IMR-90 (cell line): ENCODE measurements at regions not wholly inside any gene's neighbourhood (a gene's known extent, or its start where the extent isn't known, plus 50 kb on each side); places are given as distances from the start of the nearest gene placed in this dataset.

Source experiments
- ATAC-seq: fragments of 200-7000 bp; cut with Tn5 transposase; 2 replicates; pipeline ENCODE4 v1.9.1; 2020; ENCODE audit warnings: low read depth, mild to moderate bottlenecking, moderate library complexity
- BruUV-seq: library from RNA; stranded (reverse); fragments of 400-500 nt; replicated peaks from 2 replicates; lab custom pipeline; 2021; lab: Mats Ljungman, UMichigan
- CTCF ChIA-PET: fragments of 300-600 bp; formaldehyde crosslinking; extraction: SDS; loops from one replicate; lab custom pipeline; 2021; ENCODE audit warnings: antibody characterized with exemption; lab: Yijun Ruan, JAX
- POLR2A ChIA-PET: fragments of 300-600 bp; sonication (Branson Sonifier 250); formaldehyde crosslinking; loops from one replicate; lab custom pipeline; 2022; ENCODE audit warnings: antibody characterized with exemption; ENCODE audit not compliant: unreplicated experiment; lab: Charles Lee
- DNase-seq: peaks from one replicate; pipeline ENCODE4 v3.0.0; 2013
- H2AFZ ChIP-seq: replicated peaks from 2 replicates; pipeline ENCODE3; 2013; ENCODE audit warnings: low read length, mild to moderate bottlenecking; ENCODE audit not compliant: poor library complexity
- H2AK5ac ChIP-seq: 2 replicates; pipeline ENCODE4 v1.6.1; 2013; ENCODE audit warnings: low read depth, low read length, inconsistent platforms
- H2AK9ac ChIP-seq: replicated peaks from 2 replicates; pipeline ENCODE3; 2013; ENCODE audit warnings: mild to moderate bottlenecking, low read depth, low read length, moderate library complexity; ENCODE audit not compliant: poor library complexity
- H2BK120ac ChIP-seq: 2 replicates; pipeline ENCODE4 v1.6.1; 2013; ENCODE audit warnings: low read depth, low read length, inconsistent platforms
- H2BK15ac ChIP-seq: 3 replicates; pipeline ENCODE4 v1.6.1; 2013; ENCODE audit warnings: low read depth, low read length, inconsistent platforms
- H2BK20ac ChIP-seq: 2 replicates; pipeline ENCODE4 v1.6.1; 2013; ENCODE audit warnings: low read depth, mild to moderate bottlenecking, inconsistent platforms, low read length, moderate library complexity
- H2BK5ac ChIP-seq: 2 replicates; pipeline ENCODE4 v1.6.1; 2013; ENCODE audit warnings: mild to moderate bottlenecking, low read depth, low read length, inconsistent platforms; ENCODE audit not compliant: poor library complexity, severe bottlenecking
- H3K14ac ChIP-seq: replicated peaks from 2 replicates; pipeline ENCODE4 v1.6.1; 2013; ENCODE audit warnings: low read depth, low read length, inconsistent platforms
- H3K18ac ChIP-seq: 2 replicates; pipeline ENCODE4 v1.6.1; 2013; ENCODE audit warnings: low read depth, low read length, control low read depth
- H3K23ac ChIP-seq: 2 replicates; pipeline ENCODE4 v1.6.1; 2013; ENCODE audit warnings: low read depth, low read length, inconsistent platforms
- H3K27ac ChIP-seq: 2 replicates; pipeline ENCODE4 v1.5.1; 2013; ENCODE audit warnings: mild to moderate bottlenecking, control low read depth, low read length; ENCODE audit not compliant: insufficient read depth
- H3K27me3 ChIP-seq: 2 replicates; pipeline ENCODE4 v1.6.1; 2013; ENCODE audit warnings: low read length; ENCODE audit not compliant: control insufficient read depth, insufficient read depth
- H3K36me3 ChIP-seq: 2 replicates; pipeline ENCODE4 v1.6.1; 2013; ENCODE audit warnings: low read length, mixed read lengths; ENCODE audit not compliant: control insufficient read depth, insufficient read depth
- H3K4ac ChIP-seq: 2 replicates; pipeline ENCODE4 v1.6.1; 2013; ENCODE audit warnings: low read depth, low read length, inconsistent platforms
- H3K4me1 ChIP-seq: 2 replicates; pipeline ENCODE4 v1.6.1; 2013; ENCODE audit warnings: low read length, mixed read lengths; ENCODE audit not compliant: control insufficient read depth, insufficient read depth
- H3K4me2 ChIP-seq: 2 replicates; pipeline ENCODE4 v1.6.1; 2013; ENCODE audit warnings: low read depth, mild to moderate bottlenecking, control low read depth, low read length, moderate library complexity
- H3K4me3 ChIP-seq: 2 replicates; pipeline ENCODE4 v1.5.1; 2013; ENCODE audit warnings: low read depth, mild to moderate bottlenecking, control low read depth, low read length, moderate library complexity; ENCODE audit not compliant: insufficient read depth
- H3K56ac ChIP-seq: 2 replicates; pipeline ENCODE4 v1.6.1; 2013; ENCODE audit warnings: low read length, inconsistent platforms; ENCODE audit not compliant: insufficient read depth; ENCODE audit errors: extremely low read depth
- H3K79me1 ChIP-seq, 2 experiments: 2 replicates each; pipeline ENCODE4 v1.6.1; 2013; ENCODE audit warnings: low read length in 2 of 2, inconsistent platforms in 1 of 2, low read depth in 1 of 2
- H3K9ac ChIP-seq: 2 replicates; pipeline ENCODE4 v1.6.1; 2013; ENCODE audit warnings: low read depth, low read length, control low read depth
- H3K9me1 ChIP-seq: 2 replicates; pipeline ENCODE4 v1.6.1; 2013; ENCODE audit warnings: low read length, inconsistent platforms; ENCODE audit not compliant: insufficient read depth
- H3K9me3 ChIP-seq: 2 replicates; pipeline ENCODE4 v1.6.1; 2013; ENCODE audit warnings: low read length; ENCODE audit not compliant: control insufficient read depth, insufficient read depth
- H4K20me1 ChIP-seq: 2 replicates; pipeline ENCODE4 v1.6.1; 2013; ENCODE audit warnings: low read length, inconsistent platforms; ENCODE audit not compliant: insufficient read depth
- H4K5ac ChIP-seq: 2 replicates; pipeline ENCODE4 v1.6.1; 2013; ENCODE audit warnings: mild to moderate bottlenecking, low read depth, low read length, control low read depth
- H4K8ac ChIP-seq, 2 experiments: 2 replicates each; pipeline ENCODE4 v1.6.1; 2013; ENCODE audit warnings: low read depth in 2 of 2, low read length in 2 of 2, control low read depth in 1 of 2, inconsistent platforms in 1 of 2
- H4K91ac ChIP-seq: 2 replicates; pipeline ENCODE4 v1.6.1; 2013; ENCODE audit warnings: low read depth, low read length, inconsistent platforms; ENCODE audit not compliant: insufficient read depth
- ELK1 ChIP-seq: fragments of 150-350 bp; IDR thresholded peaks from 2 replicates; pipeline ENCODE4 v1.6.1; 2016; ENCODE audit warnings: low read depth, mild to moderate bottlenecking, low read length, moderate library complexity, borderline replicate concordance
- MAZ ChIP-seq: IDR thresholded peaks from 2 replicates; pipeline ENCODE4 v1.6.1; 2012; ENCODE audit warnings: low read depth, mild to moderate bottlenecking, low read length, improper control_type of control experiment, moderate library complexity, borderline replicate concordance
- WGBS, 2 experiments: methylation state at CpG; one replicate each; pipeline versions ENCODE4 v1.1.5 to v1.1.7; 2013; ENCODE audit warnings: missing lambda C conversion rate in 2 of 2; ENCODE audit not compliant: insufficient read length in 1 of 2; ENCODE audit errors: extremely low coverage in 2 of 2; 5-methylcytosine and 5-hydroxymethylcytosine counted together
- dilution Hi-C: fragments of 300-500 bp; cut with HindIII; formaldehyde crosslinking; loops from one replicate; pipeline ENCODE4 v1.14.3; 2018; ENCODE audit warnings: low sequenced_read_pairs; ENCODE audit not compliant: unreplicated experiment
- in situ Hi-C: fragments of 300-500 bp; cut with MboI; formaldehyde crosslinking; loops from 3 replicates; pipeline ENCODE4 v1.14.3; 2019; ENCODE audit warnings: low sequenced_read_pairs, inconsistent platforms, mixed read lengths
- intact Hi-C: fragments of 100-400 bp; cut with micrococcal nuclease; formaldehyde crosslinking; loops from 2 replicates; pipeline ENCODE4 v1.10.0; 2022

DNA sequence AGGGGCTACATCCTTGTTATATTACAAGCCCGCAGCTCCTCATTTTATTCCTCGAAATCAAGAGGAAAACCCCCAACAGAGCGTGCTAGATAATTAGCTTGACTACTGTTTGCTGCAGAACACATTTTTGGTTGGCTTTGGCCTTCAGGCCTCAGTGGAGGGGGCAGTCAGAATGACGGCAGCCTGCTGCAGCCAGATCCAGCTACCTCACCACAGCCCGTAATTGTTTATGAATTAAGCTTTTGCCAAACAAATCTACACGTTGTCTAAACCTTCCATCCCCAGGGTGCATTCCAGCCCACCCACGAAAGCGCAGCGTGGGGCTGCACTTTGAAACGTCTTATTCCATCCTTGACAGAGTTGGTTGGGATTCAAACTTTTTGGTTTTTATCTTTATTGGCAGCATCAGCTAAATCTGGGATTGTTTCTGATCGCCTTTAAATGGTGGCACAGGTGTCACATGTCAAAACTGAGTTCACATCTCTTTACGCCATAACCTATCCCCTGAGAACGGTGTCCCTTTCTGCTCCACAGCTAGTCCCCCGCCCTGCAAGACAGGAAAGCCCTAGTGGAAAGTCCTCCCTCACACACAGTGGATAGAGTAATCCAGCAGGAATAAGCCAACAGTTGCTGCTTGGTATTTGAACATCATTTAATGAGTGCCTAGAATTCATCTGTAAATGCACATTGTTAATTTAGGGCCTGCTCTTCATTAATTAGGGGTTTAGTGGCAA lies 195.5 kb downstream of the LMO4 start:
- ChIA-PET CTCF (interaction anchor here (1.5 kb wide), 1 partner anchor 429 kb away, joined by 3 read pairs; no protein-coding TSS in a partner anchor), POLR2A (no interaction called here)
- no CpG with 5 or more reads among the region's 14 CpGs for WGBS, 2 experiments
- Histone ChIP-seq H2BK15ac (no peak overlapping the region), H4K91ac (0 out of 2 replicates have a peak overlapping the region, but pooled peaks have one; percentile 15), H3K18ac (peak overlapping the region; percentile 41), H3K9ac (no peak overlapping the region), H3K27me3 (no peaks in the 10 kb centered on the region), H3K56ac (no peak overlapping the region; the same call in 1 of the 2 replicates), H3K27ac (peak overlapping the region; percentile 25; the same call in 1 of the 2 replicates), H3K9me1 (no peaks in the 10 kb centered on the region), H2AFZ (no peak overlapping the region), H3K36me3 (no peaks in the 10 kb centered on the region), H2BK5ac (peak overlapping the region; percentile 25), H4K8ac (no peak overlapping the region), H3K23ac (no peak overlapping the region), H3K79me1 (no peaks in the 10 kb centered on the region), H2AK9ac (no peak overlapping the region), H2BK120ac (no peak overlapping the region; the same call in 1 of the 2 replicates), H2AK5ac (no peak overlapping the region), H3K9me3 (no peaks in the 10 kb centered on the region), H3K4ac (0 out of 2 replicates have a peak overlapping the region, but pooled peaks have one; percentile 0), H3K4me3 (no peak overlapping the region), H3K4me2 (peak overlapping the region; percentile 10; the same call in 1 of the 2 replicates), H3K14ac (no peak overlapping the region), H4K20me1 (no peaks in the 10 kb centered on the region), H3K4me1 (peaks cover 14% of the 10 kb centered on the region), H2BK20ac (no peak overlapping the region), H4K5ac (no peak overlapping the region)
- ATAC-seq (peak; percentile 84), DNase-seq (peak; percentile 73)
- BruUV-seq = no TSS peak
- intact Hi-C loops = loop anchor here (5.0 kb wide), 1 partner anchor 187 kb away; no protein-coding TSS in a partner anchor
- dilution Hi-C loops = no loop called here
- TF ChIP-seq ELK1 (no peak), MAZ (peak; percentile 59; the same call in 1 of the 2 replicates)
- in situ Hi-C loops = no loop called here
